Renal cortex interstitium (tissue), 11 donors: ENCODE measurements at regions not wholly inside any gene's neighbourhood (a gene's known extent, or its start where the extent isn't known, plus 50 kb on each side); places are given as distances from the start of the nearest gene placed in this dataset.

ENCODE experiments used
- DNase-seq, 11 donors: peaks; one replicate each; pipeline ENCODE4 v3.0.0-alpha.2; 2013; ENCODE audit warnings: low read depth in 9 of 11, low spot score in 4 of 11; ENCODE audit errors: extremely low read depth in 1 of 11

GRCh38 chr15:96255599-96255998 lies 74.9 kb upstream of the NR2F2 start:
- DNase-seq: no peak

GRCh38 chr15:96261575-96262034 lies 68.9 kb upstream of the NR2F2 start:
- DNase-seq: peak in 2 of 11 donors; percentile 39 to 41

- peak in 1 of 11 donors; percentile 37 for DNase-seq
These were observed 68.4 kb upstream of the NR2F2 start for GRCh38 chr15:96262097-96262496.

- DNase-seq: no peak
These were observed 67.7 kb upstream of the NR2F2 start for GRCh38 chr15:96262549-96263489.

GRCh38 chr15:96264351-96264798 lies 66.1 kb upstream of the NR2F2 start:
- DNase-seq: no peak

- DNase-seq: no peak
These were observed 65.5 kb upstream of the NR2F2 start for GRCh38 chr15:96264801-96265515.

- DNase-seq: no peak
These were observed 64.0 kb upstream of the NR2F2 start for GRCh38 chr15:96266456-96266855.

- DNase-seq: no peak
These were observed 63.0 kb upstream of the NR2F2 start for GRCh38 chr15:96267463-96267862.

GRCh38 chr15:96268442-96269204 lies 61.9 kb upstream of the NR2F2 start:
- DNase-seq: no peak

- no peak for DNase-seq
These were observed 59.8 kb upstream of the NR2F2 start for GRCh38 chr15:96270581-96271172.

GRCh38 chr15:96272427-96272826 lies 58.1 kb upstream of the NR2F2 start:
- no peak for DNase-seq

- DNase-seq: no peak
These were observed 57.0 kb upstream of the NR2F2 start for GRCh38 chr15:96273317-96274086.

- no peak for DNase-seq
These were observed 56.4 kb upstream of the NR2F2 start for GRCh38 chr15:96274087-96274440.

- no peak for DNase-seq
These were observed 55.8 kb upstream of the NR2F2 start for GRCh38 chr15:96274698-96275097.

- DNase-seq: no peak
These were observed 53.9 kb upstream of the NR2F2 start for GRCh38 chr15:96276438-96277210.
